GM12891 (cell line): ENCODE measurements at regions not wholly inside any gene's neighbourhood (a gene's known extent, or its start where the extent isn't known, plus 50 kb on each side); places are given as distances from the start of the nearest gene placed in this dataset.

Experiments
- POLR2A ChIP-seq: IDR thresholded peaks from 2 replicates; pipeline ENCODE4 v1.6.1; 2011; ENCODE audit warnings: low read depth, low read length, control low read depth
- TAF1 ChIP-seq: IDR thresholded peaks from 2 replicates; pipeline ENCODE4 v1.6.1; 2011; ENCODE audit warnings: low read depth, low read length, control low read depth

DNA sequence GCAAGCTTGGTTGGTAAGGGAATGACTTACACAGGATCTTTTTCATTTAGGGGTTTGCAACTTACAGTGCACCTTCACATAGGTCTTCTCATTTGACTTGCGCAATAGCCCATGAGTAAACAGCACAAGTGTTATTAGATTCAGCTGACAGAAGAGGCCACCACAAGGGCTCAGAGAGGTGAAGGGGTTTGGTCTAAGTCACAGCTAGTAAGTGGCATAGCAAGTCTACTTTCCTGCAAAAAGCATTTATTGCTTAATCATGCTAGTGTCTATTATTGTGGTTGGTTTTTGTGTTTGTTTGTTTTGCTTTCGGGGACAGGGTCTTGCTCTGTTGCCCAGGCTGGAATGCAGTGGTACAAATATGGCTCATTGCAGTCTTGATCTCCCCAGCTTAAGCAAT, 83.3 kb downstream of the SPRY1 start:
- no peak for TF ChIP-seq TAF1
- no peak for TF ChIP-seq POLR2A
